Left ventricle myocardium superior (tissue), 1 donor: ENCODE measurements at regions not wholly inside any gene's neighbourhood (a gene's known extent, or its start where the extent isn't known, plus 50 kb on each side); places are given as distances from the start of the nearest gene placed in this dataset.
"Not testable (repeated sequence)": the region's sequence is repeated elsewhere in the genome, so short reads cannot be mapped to it uniquely, and the experiment has no call there.

Source experiments
- ATAC-seq: fragments of 200-7000 bp; cut with Tn5 transposase; one replicate; pipeline ENCODE4 v1.9.1; 2020; ENCODE audit warnings: mild to moderate bottlenecking, moderate library complexity
- DNase-seq: peaks from one replicate; pipeline ENCODE4 v3.0.0-alpha.2; 2020
- intact Hi-C: fragments of 100-400 bp; cut with micrococcal nuclease; formaldehyde crosslinking; loops from one replicate; pipeline ENCODE4 v1.11.0; 2022
- donor health status: DM: no; HTN: yes; CAD: no; lungs with severe emphysema.

DNA sequence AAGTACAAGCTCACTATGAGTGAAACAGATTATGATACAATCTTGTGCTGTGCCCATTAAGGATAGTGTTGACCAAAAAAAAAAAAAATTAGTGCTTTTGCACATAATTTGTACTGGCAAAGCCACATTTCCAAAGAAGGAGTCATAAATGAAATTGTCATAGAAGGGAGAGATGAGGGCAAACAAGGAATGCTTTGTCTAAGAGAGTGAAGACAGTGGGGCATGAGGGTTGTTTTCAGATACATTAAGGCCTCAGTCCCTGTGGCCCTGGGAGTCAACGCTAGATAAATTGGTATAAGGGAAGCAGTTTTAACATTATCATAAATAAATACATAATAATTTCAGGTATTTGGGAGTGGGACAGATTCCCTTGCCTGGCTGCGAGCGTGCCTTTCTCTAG is 267.5 kb upstream of the PRKCQ start:
- no peak for DNase-seq
- intact Hi-C loops, result no loop called here
- ATAC-seq, result no peak

DNA sequence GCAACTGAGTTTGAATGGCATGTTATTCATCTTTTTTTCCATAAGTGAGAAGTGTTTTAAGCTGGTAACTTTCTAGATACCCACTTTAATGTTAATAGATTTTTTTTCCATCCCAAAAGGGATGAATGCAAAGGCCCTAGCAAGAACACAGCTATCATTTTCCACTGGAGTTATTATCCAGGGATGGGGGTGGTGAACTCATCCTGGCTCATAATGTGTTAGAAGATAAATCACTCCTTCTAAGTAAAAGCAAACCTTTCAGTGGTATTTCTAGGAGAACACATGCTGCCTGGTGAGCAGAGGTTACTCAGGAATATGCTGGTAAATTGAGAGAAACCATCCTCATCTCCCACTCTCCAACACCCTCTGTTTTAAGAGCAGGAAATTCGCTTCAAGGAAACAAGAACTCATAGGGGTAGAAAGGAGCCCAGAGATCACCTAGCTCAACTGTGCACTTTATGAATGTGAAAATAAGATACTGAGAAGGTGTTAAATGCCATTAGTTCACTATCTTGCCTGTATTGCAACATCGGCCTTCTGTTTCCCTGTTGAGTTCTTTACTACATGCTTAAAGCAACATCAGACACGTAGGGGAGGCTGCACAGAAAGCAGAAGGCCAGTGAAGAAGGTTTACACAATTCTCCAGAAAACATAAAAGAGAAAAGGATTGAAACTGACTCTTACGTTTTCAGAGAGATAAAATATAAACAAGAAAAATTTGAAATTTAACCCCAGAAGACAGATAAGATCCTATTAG is 264.0 kb upstream of the PRKCQ start:
- intact Hi-C loops, result no loop called here

GRCh38 chr10:6843481-6843881 is 263.4 kb upstream of the PRKCQ start:
- DNase-seq (no peak), ATAC-seq (no peak)
- intact Hi-C loops, result no loop called here

More for the DNA sequence above, 264.0 kb upstream of the PRKCQ start:
- no peak for DNase-seq
- ATAC-seq, result no peak

- ATAC-seq, result no peak
- no peak for DNase-seq
- intact Hi-C loops, result no loop called here
These were observed 262.6 kb upstream of the PRKCQ start for GRCh38 chr10:6842722-6843121.

GRCh38 chr10:6841761-6842160 is 261.7 kb upstream of the PRKCQ start:
- intact Hi-C loops, result no loop called here
- no peak for DNase-seq
- ATAC-seq, result no peak

GRCh38 chr10:6840766-6841165 is 260.7 kb upstream of the PRKCQ start:
- peak; percentile 83 for ATAC-seq
- intact Hi-C loops, result no loop called here

GRCh38 chr10:6840201-6840691 is 260.2 kb upstream of the PRKCQ start:
- intact Hi-C loops, result no loop called here
- ATAC-seq (peak; percentile 76), DNase-seq (no peak)

More at GRCh38 chr10:6840766-6841165, 260.7 kb upstream of the PRKCQ start:
- no peak for DNase-seq

GRCh38 chr10:6838118-6838517 is 258.0 kb upstream of the PRKCQ start:
- DNase-seq (no peak), ATAC-seq (no peak)
- intact Hi-C loops, result no loop called here

GRCh38 chr10:6833458-6834011 is 253.5 kb upstream of the PRKCQ start:
- no peak for ATAC-seq
- DNase-seq, result no peak
- intact Hi-C loops, result no loop called here

DNA sequence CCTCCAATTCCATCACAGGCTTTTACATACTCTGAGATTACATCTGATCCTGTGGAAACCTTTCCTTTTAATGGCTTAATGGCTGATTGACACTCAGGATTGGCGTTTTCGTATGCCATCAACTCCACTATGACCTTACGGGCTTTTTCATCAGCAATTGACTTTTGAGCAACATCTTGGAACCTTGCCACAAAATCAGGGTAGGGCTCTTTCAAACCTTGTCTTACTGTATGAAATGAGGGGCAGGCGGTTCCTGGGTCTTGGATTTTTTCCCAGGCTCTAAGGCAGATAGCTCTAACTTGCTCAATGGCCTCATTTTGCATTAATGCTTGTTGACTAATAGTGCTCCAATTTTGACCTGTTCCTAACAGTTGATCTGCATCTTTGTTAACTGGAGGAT is 250.9 kb upstream of the PRKCQ start:
- ATAC-seq, result not testable (repeated sequence)

DNA sequence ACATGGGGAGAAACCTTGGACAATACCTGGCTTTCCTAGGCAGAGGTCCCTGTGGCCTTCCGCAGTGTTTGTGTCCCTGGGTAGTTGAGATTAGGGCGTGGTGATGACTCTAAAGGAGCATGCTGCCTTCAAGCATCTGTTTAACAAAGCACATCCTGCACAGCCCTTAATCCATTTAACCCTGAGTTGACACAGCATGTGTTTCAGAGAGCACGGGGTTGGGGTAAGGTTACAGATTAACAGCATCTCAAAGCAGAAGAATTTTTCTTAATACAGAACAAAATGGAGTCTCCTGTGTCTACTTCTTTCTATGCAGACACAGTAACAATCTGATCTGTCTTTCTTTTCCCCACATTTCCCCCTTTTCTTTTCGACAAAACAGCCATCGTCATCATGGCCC is 244.7 kb upstream of the PRKCQ start:
- DNase-seq, ATAC-seq, intact Hi-C loops: not testable (repeated sequence)

More for the DNA sequence above, 250.9 kb upstream of the PRKCQ start:
- intact Hi-C loops, DNase-seq: not testable (repeated sequence)

GRCh38 chr10:6823770-6824169 is 243.7 kb upstream of the PRKCQ start:
- no peak for ATAC-seq
- DNase-seq, result no peak
- intact Hi-C loops, result no loop called here

- DNase-seq (no peak), ATAC-seq (no peak)
- intact Hi-C loops, result no loop called here
These were observed 239.2 kb upstream of the PRKCQ start for GRCh38 chr10:6819301-6819700.

DNA sequence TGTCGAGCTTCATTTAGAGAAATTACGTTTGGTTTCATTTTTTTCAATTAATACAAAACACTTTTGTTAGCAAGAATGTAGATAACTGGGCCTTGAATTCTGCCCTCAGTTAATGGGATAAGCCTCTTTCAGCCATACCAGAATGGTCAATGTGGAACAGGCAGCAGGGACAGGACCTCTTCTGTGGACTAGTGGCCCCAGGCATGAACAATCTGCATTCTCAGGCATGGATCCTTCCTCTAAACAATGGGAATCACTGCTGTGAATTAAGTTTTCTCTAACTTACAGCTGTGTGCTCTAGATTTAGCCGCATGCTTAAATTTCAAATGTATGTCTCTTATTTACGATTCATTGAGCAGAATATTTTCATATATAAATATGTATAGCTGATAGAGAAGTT is 237.7 kb upstream of the PRKCQ start:
- ATAC-seq, result no peak
- intact Hi-C loops, result no loop called here
- no peak for DNase-seq

GRCh38 chr10:6815346-6815745 is 235.3 kb upstream of the PRKCQ start:
- intact Hi-C loops, result no loop called here
- ATAC-seq (no peak), DNase-seq (no peak)

- DNase-seq (no peak), ATAC-seq (no peak)
- intact Hi-C loops, result no loop called here
These were observed 233.8 kb upstream of the PRKCQ start for GRCh38 chr10:6813856-6814255.

DNA sequence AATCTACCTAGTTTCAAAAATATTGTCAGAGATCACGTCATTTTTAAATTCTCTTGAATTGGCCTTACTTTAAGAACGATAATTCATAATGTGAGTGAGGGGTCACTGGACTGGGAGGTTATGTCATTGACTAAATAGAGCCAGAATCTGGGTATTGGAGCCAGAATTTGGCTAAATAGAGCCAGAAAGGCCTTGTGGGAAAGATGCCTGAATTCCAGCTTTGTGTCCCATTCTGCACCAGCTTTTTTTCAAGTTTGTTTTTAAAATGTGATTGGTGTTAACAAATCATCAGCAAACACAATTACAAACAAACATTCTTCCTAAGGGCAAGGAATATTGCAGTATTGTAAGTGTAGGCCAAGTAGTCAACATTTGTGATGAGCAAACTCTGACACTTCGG is 233.2 kb upstream of the PRKCQ start:
- intact Hi-C loops, result no loop called here
- no peak for ATAC-seq
- DNase-seq, result no peak

GRCh38 chr10:6811153-6811552 is 231.1 kb upstream of the PRKCQ start:
- DNase-seq (no peak), ATAC-seq (no peak)
- intact Hi-C loops, result no loop called here

- ATAC-seq, result no peak
- no peak for DNase-seq
- intact Hi-C loops, result no loop called here
These were observed 223.3 kb upstream of the PRKCQ start for GRCh38 chr10:6803427-6803783.

- intact Hi-C loops, result no loop called here
- ATAC-seq (no peak), DNase-seq (no peak)
These were observed 222.8 kb upstream of the PRKCQ start for GRCh38 chr10:6802759-6803426.

DNA sequence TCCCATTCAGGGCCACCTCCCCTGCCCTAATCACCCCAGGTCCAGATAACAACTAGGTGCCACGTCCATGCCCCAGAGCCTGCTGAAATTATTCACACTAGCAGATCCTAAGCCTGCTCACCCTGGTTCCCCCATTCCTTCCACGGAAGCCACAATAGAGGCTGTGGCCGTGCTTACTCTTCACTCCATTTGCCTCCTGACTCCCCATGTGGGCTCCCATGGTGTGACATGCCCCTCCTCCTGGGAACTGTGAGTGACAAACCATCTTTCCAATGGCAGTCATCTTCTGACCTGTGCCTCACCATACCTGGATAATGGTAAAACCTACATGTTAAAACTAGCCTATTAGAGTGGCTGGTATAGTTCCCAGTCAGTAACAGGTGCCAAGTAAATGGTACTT is 216.2 kb upstream of the PRKCQ start:
- intact Hi-C loops, result no loop called here
- no peak for DNase-seq
- no peak for ATAC-seq
